ENCODE measurements at regions not wholly inside any gene's neighbourhood (a gene's known extent, or its start where the extent isn't known, plus 50 kb on each side); places are given as distances from the start of the nearest gene placed in this dataset.

DNA sequence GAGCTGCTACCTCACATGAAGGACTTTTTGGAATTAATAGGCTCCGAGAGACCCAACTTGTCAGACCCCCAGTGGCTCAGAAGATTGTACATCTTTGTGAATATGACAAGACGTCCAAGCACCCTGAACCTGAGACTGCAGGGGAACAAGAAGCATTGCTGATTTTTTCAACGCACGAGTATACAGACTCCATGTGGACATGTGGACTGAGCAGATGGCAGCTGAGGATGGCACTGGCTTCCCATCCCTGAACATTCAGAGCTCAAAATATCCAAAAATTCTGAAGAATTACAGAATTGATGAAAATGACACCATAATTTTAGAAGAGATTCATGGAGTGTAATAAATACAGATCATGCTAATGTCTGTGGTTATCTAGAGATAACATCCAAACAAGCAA lies 254.1 kb downstream of the MZT1 start:
- TF ChIP-seq, protein P1, sequence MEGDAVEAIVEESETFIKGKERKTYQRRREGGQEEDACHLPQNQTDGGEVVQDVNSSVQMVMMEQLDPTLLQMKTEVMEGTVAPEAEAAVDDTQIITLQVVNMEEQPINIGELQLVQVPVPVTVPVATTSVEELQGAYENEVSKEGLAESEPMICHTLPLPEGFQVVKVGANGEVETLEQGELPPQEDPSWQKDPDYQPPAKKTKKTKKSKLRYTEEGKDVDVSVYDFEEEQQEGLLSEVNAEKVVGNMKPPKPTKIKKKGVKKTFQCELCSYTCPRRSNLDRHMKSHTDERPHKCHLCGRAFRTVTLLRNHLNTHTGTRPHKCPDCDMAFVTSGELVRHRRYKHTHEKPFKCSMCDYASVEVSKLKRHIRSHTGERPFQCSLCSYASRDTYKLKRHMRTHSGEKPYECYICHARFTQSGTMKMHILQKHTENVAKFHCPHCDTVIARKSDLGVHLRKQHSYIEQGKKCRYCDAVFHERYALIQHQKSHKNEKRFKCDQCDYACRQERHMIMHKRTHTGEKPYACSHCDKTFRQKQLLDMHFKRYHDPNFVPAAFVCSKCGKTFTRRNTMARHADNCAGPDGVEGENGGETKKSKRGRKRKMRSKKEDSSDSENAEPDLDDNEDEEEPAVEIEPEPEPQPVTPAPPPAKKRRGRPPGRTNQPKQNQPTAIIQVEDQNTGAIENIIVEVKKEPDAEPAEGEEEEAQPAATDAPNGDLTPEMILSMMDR (IDR thresholded peaks at IDR 0.05): no peak
- TF ChIP-seq POLR2A (IDR thresholded peaks at IDR 0.05): no peak

Data from sigmoid colon (tissue), 3 donors.